Mesendoderm (in vitro differentiated cells): ENCODE measurements at regions not wholly inside any gene's neighbourhood (a gene's known extent, or its start where the extent isn't known, plus 50 kb on each side); places are given as distances from the start of the nearest gene placed in this dataset.
A peak's percentile ranks its signal among the peaks of the same experiment; 100 is the strongest.

Source experiments
- DNase-seq: peaks from one replicate; pipeline ENCODE4 v3.0.0; 2013
- H2AK5ac ChIP-seq: 2 replicates; pipeline ENCODE4 v1.6.1; 2013; ENCODE audit warnings: low read length, inconsistent platforms
- H2BK120ac ChIP-seq: 2 replicates; pipeline ENCODE4 v1.6.1; 2013; ENCODE audit warnings: low read depth, mild to moderate bottlenecking, low read length, moderate library complexity, mixed read lengths
- H2BK15ac ChIP-seq: replicated peaks from 2 replicates; pipeline ENCODE4 v1.6.1; 2013; ENCODE audit warnings: low read depth, mild to moderate bottlenecking, moderate library complexity
- H2BK5ac ChIP-seq: 2 replicates; pipeline ENCODE4 v1.6.1; 2013; ENCODE audit warnings: low read length, inconsistent platforms
- H3K18ac ChIP-seq: 2 replicates; pipeline ENCODE4 v1.6.1; 2013; ENCODE audit warnings: mild to moderate bottlenecking, low read length, mixed read lengths
- H3K23ac ChIP-seq: one replicate; pipeline ENCODE4 v1.6.1; 2013; ENCODE audit warnings: low read length
- H3K27ac ChIP-seq: 2 replicates; pipeline ENCODE4 v1.5.1; 2013; ENCODE audit warnings: low read depth, mild to moderate bottlenecking, inconsistent platforms, low read length, moderate library complexity
- H3K27me3 ChIP-seq: 2 replicates; pipeline ENCODE4 v1.6.1; 2013; ENCODE audit warnings: low read length, control low read depth, mild to moderate bottlenecking, inconsistent platforms; ENCODE audit not compliant: insufficient read depth, poor library complexity
- H3K36me3 ChIP-seq: 2 replicates; pipeline ENCODE4 v1.6.1; 2013; ENCODE audit warnings: low read length, inconsistent platforms; ENCODE audit not compliant: control insufficient read depth, insufficient read depth
- H3K4ac ChIP-seq: one replicate; pipeline ENCODE4 v1.6.1; 2013; ENCODE audit warnings: low read depth, mild to moderate bottlenecking, low read length, moderate library complexity
- H3K4me1 ChIP-seq: 2 replicates; pipeline ENCODE4 v1.6.1; 2013; ENCODE audit warnings: low read depth, low read length, inconsistent platforms; ENCODE audit not compliant: control insufficient read depth
- H3K4me2 ChIP-seq: 2 replicates; pipeline ENCODE4 v1.6.1; 2013; ENCODE audit warnings: low read length
- H3K4me3 ChIP-seq: 2 replicates; pipeline ENCODE4 v1.5.1; 2013; ENCODE audit warnings: mild to moderate bottlenecking, low read length
- H3K56ac ChIP-seq: one replicate; pipeline ENCODE4 v1.6.1; 2013; ENCODE audit warnings: low read length
- H3K79me1 ChIP-seq: 2 replicates; pipeline ENCODE4 v1.6.1; 2013; ENCODE audit warnings: low read length, inconsistent platforms
- H3K79me2 ChIP-seq: 2 replicates; pipeline ENCODE4 v1.6.1; 2013; ENCODE audit warnings: mild to moderate bottlenecking, low read length; ENCODE audit not compliant: control insufficient read depth, insufficient read depth
- H3K9ac ChIP-seq: 2 replicates; pipeline ENCODE4 v1.6.1; 2013; ENCODE audit warnings: low read length, inconsistent platforms
- H4K5ac ChIP-seq: one replicate; pipeline ENCODE4 v1.6.1; 2013; ENCODE audit warnings: low read length
- H4K8ac ChIP-seq: one replicate; pipeline ENCODE4 v1.6.1; 2013; ENCODE audit warnings: low read depth, mild to moderate bottlenecking, control low read depth, low read length, moderate library complexity
- whole genome bisulfite sequencing: extraction: QIAGEN DNeasy Blood & Tissue Kit; methylation state at CpG from one replicate; pipeline ENCODE4 v1.1.7; 2013; ENCODE audit warnings: low lambda C conversion rate, missing lambda C conversion rate; ENCODE audit not compliant: insufficient coverage; ENCODE audit errors: extremely low coverage; 5-methylcytosine and 5-hydroxymethylcytosine counted together

GRCh38 chr10:117667831-117668230, 125.3 kb downstream of the EMX2 start:
- H2AK5ac ChIP-seq: no peak overlapping the region
- no peak overlapping the region for H3K27ac ChIP-seq
- H3K4me3 ChIP-seq: no peak overlapping the region
- no peak overlapping the region for H4K8ac ChIP-seq
- H3K27me3 ChIP-seq: no peaks in the 10 kb centered on the region
- no peak overlapping the region for H3K23ac ChIP-seq
- H3K56ac ChIP-seq: no peak overlapping the region
- H4K5ac ChIP-seq: no peak overlapping the region
- H3K79me1 ChIP-seq: no peaks in the 10 kb centered on the region
- no peaks in the 10 kb centered on the region for H3K79me2 ChIP-seq
- DNase-seq: no peak
- H3K4me2 ChIP-seq: no peak overlapping the region
- H2BK15ac ChIP-seq: no peak overlapping the region
- H3K4me1 ChIP-seq: no peaks in the 10 kb centered on the region
- no peaks in the 10 kb centered on the region for H3K36me3 ChIP-seq
- H2BK5ac ChIP-seq: no peak overlapping the region
- no peak overlapping the region for H3K4ac ChIP-seq
- WGBS: no CpG with 5 or more reads among the region's 6 CpGs
- no peak overlapping the region for H3K18ac ChIP-seq
- H3K9ac ChIP-seq: no peak overlapping the region
- no peak overlapping the region for H2BK120ac ChIP-seq

DNA sequence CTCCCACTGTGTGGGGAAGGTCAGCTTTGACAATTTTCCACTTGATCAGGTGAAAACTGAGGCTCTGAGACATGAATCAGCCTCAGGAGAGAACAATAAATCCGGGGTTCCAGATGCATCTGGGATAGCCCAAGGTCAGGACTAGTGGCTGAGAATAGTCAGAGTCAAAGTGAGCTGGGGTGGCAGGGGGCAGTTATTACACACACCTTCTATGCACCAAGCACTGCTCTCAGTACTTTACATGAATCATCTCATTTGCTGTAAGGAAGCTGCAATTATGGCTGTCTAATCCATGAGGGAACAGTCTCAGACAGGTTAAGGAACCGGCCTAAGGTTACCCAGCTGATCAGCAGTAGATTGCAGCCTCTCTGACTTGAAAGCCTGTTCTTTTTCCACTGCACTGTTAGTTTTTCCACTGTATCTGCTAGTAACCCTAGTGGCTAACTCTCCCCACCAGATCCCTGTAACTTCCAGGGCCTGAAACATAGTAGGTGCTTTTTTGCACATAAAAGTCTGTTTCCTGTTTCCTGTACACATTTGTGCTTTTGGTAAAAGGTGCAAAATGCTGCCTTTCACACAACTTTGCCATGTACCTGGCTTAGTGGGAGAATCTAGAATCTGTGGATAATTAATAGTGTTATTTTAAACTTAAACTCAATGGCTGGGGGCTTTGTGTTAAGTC, 125.9 kb downstream of the EMX2 start:
- Histone ChIP-seq H2BK15ac (no peak overlapping the region), H3K23ac (no peak overlapping the region), H3K27ac (no peak overlapping the region), H3K27me3 (no peaks in the 10 kb centered on the region), H3K79me1 (no peaks in the 10 kb centered on the region), H3K4me3 (no peak overlapping the region), H3K56ac (no peak overlapping the region), H3K9ac (no peak overlapping the region), H4K8ac (no peak overlapping the region), H2AK5ac (no peak overlapping the region), H3K18ac (no peak overlapping the region), H4K5ac (no peak overlapping the region), H3K4ac (no peak overlapping the region), H3K4me1 (no peaks in the 10 kb centered on the region), H3K36me3 (no peaks in the 10 kb centered on the region), H3K79me2 (no peaks in the 10 kb centered on the region), H2BK5ac (no peak overlapping the region), H3K4me2 (no peak overlapping the region), H2BK120ac (no peak overlapping the region)
- no peak for DNase-seq
- no CpG with 5 or more reads among the region's 2 CpGs for WGBS

- Histone ChIP-seq H3K36me3 (no peaks in the 10 kb centered on the region), H4K5ac (no peak overlapping the region), H3K79me1 (no peaks in the 10 kb centered on the region), H3K27me3 (no peaks in the 10 kb centered on the region), H3K4ac (no peak overlapping the region), H2BK120ac (no peak overlapping the region), H3K56ac (no peak overlapping the region), H3K27ac (no peak overlapping the region), H4K8ac (no peak overlapping the region), H3K4me2 (no peak overlapping the region), H2BK15ac (no peak overlapping the region), H3K18ac (no peak overlapping the region), H3K79me2 (no peaks in the 10 kb centered on the region), H3K4me1 (no peaks in the 10 kb centered on the region), H2AK5ac (no peak overlapping the region), H3K4me3 (no peak overlapping the region), H3K9ac (no peak overlapping the region), H2BK5ac (no peak overlapping the region), H3K23ac (no peak overlapping the region)
- WGBS: no CpG with 5 or more reads among the region's 6 CpGs
- DNase-seq: no peak
Observed at GRCh38 chr10:117669122-117669521, 126.6 kb downstream of the EMX2 start.

- Histone ChIP-seq H3K9ac (no peak overlapping the region), H3K27me3 (no peaks in the 10 kb centered on the region), H3K56ac (no peak overlapping the region), H3K36me3 (no peaks in the 10 kb centered on the region), H2AK5ac (no peak overlapping the region), H3K4ac (no peak overlapping the region), H4K5ac (no peak overlapping the region), H3K4me3 (no peak overlapping the region), H2BK5ac (no peak overlapping the region), H4K8ac (no peak overlapping the region), H3K4me1 (no peaks in the 10 kb centered on the region), H3K27ac (no peak overlapping the region), H2BK120ac (no peak overlapping the region), H3K79me2 (no peaks in the 10 kb centered on the region), H3K4me2 (no peak overlapping the region), H2BK15ac (no peak overlapping the region), H3K79me1 (no peaks in the 10 kb centered on the region), H3K23ac (no peak overlapping the region), H3K18ac (no peak overlapping the region)
- no CpG with 5 or more reads among the region's 7 CpGs for WGBS
- no peak for DNase-seq
Observed at GRCh38 chr10:117670116-117670904, 127.8 kb downstream of the EMX2 start.

DNA sequence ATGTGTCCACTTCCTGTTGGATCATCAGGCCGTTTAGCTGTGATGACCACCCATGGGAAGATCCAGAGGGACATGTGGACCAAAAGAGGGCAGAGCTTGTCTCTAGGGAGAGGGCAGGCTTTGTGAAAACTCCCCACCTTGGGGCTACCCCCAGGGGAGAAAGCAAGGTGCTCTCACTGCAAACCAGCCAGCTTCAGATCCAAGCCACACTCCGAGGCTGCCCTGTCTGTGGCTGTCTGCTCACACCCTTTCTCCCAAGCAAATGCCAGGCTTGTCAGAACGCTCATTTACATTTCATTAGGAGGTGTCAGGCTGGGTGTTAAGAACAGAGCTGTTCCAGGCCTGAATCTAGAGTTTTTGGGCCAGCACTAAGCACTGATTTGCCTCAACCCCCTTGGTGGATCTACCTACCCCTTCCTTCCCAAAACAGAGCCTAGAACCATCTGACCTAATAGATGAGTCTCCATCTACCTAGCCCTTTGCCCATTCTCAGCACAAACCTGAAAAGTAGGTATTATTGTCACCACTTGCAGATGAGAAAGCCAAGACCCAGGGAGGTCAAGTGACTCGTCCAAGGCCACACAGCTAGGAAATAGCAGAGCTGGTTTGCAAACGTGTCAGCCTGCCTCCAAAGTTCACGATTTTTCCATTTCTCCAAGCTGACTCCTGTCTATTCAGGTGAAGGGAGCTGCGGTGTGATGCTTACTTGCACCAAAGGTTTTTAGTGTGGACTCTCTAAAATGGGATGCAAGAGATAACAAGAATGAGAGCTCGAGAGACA, 130.9 kb downstream of the EMX2 start:
- H2BK5ac ChIP-seq: no peak overlapping the region
- no peak overlapping the region for H2AK5ac ChIP-seq
- no peak overlapping the region for H3K4me2 ChIP-seq
- no peak overlapping the region for H3K23ac ChIP-seq
- H2BK120ac ChIP-seq: no peak overlapping the region
- no peak overlapping the region for H3K18ac ChIP-seq
- H2BK15ac ChIP-seq: no peak overlapping the region
- no peaks in the 10 kb centered on the region for H3K27me3 ChIP-seq
- no peak overlapping the region for H4K8ac ChIP-seq
- H3K4ac ChIP-seq: no peak overlapping the region
- H3K4me1 ChIP-seq: no peaks in the 10 kb centered on the region
- DNase-seq: peak; percentile 36
- no peak overlapping the region for H4K5ac ChIP-seq
- no peak overlapping the region for H3K27ac ChIP-seq
- no peaks in the 10 kb centered on the region for H3K79me1 ChIP-seq
- H3K36me3 ChIP-seq: no peaks in the 10 kb centered on the region
- no peak overlapping the region for H3K56ac ChIP-seq
- no peak overlapping the region for H3K9ac ChIP-seq
- H3K4me3 ChIP-seq: no peak overlapping the region
- no CpG with 5 or more reads among the region's 8 CpGs for WGBS
- H3K79me2 ChIP-seq: no peaks in the 10 kb centered on the region
